ENCODE measurements at regions not wholly inside any gene's neighbourhood (a gene's known extent, or its start where the extent isn't known, plus 50 kb on each side); places are given as distances from the start of the nearest gene placed in this dataset.

- H3K4me3 ChIP-seq (replicated peaks; ENCODE audit: low read depth, low read length): peak overlapping the region; percentile 76
- no peak for DNase-seq (ENCODE audit: extremely low read depth, low read depth)
- TF ChIP-seq CTCF (IDR thresholded peaks at IDR 0.05; ENCODE audit: low read depth, low read length, missing control alignments): no peak
Measured at GRCh38 chr17:72591289-72592241, 470.7 kb downstream of the SOX9 start.

GRCh38 chr17:72592242-72592966 is 471.6 kb downstream of the SOX9 start:
- no peak for TF ChIP-seq CTCF (IDR thresholded peaks at IDR 0.05; ENCODE audit: low read depth, low read length, missing control alignments)
- DNase-seq (ENCODE audit: extremely low read depth, low read depth): peak; percentile 24

GRCh38 chr17:72592967-72593325 is 472.1 kb downstream of the SOX9 start:
- TF ChIP-seq CTCF (IDR thresholded peaks at IDR 0.05; ENCODE audit: low read depth, low read length, missing control alignments): no peak
- DNase-seq (ENCODE audit: extremely low read depth, low read depth): no peak
- H3K4me3 ChIP-seq (replicated peaks; ENCODE audit: low read depth, low read length): no peak overlapping the region

More at GRCh38 chr17:72592242-72592966, 471.6 kb downstream of the SOX9 start:
- H3K4me3 ChIP-seq (replicated peaks; ENCODE audit: low read depth, low read length): peak overlapping the region; percentile 76

- DNase-seq (ENCODE audit: extremely low read depth, low read depth): no peak
- TF ChIP-seq CTCF (IDR thresholded peaks at IDR 0.05; ENCODE audit: low read depth, low read length, missing control alignments): no peak
- H3K4me3 ChIP-seq (replicated peaks; ENCODE audit: low read depth, low read length): no peak overlapping the region
Measured at GRCh38 chr17:72594248-72594647, 473.4 kb downstream of the SOX9 start.

Data from HFF-Myc (cell line).